ENCODE measurements at regions not wholly inside any gene's neighbourhood (a gene's known extent, or its start where the extent isn't known, plus 50 kb on each side); places are given as distances from the start of the nearest gene placed in this dataset.
"Not testable (repeated sequence)": the region's sequence is repeated elsewhere in the genome, so short reads cannot be mapped to it uniquely, and the experiment has no call there.

DNA sequence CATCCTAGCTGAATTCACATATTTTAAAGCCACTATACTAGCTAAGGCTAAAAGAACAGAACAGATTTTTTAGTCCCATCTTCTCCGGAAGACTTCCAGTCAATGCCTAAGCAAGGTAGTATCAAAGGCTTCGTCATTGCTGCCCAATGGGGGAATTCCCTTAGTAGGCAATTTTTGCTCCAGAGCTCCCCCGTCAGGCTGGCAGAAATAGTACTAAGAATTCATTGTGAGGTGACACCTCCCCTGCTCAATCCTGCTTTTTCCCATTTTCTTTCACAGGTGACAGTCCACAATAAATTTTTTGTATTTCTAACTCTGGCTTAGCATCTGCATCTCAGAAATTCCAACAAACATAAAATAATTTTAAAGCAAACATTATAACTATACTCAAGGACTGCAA is 52.8 kb upstream of the SRSF6 start:
- no peaks in the 10 kb centered on the region for H3K36me3 ChIP-seq (ENCODE audit: control insufficient read depth in 4 of 4, insufficient read depth in 3 of 4, low read depth in 1 of 4, low read length in 3 of 4)
- peaks cover 0 to 7% (median 3%) of the 10 kb centered on the region in 4 donors for H3K9me3 ChIP-seq (ENCODE audit: control insufficient read depth in 4 of 4, low read length in 3 of 4)
- peaks cover 0 to 6% (median 2%) of the 10 kb centered on the region in 4 donors for H3K27me3 ChIP-seq (ENCODE audit: control insufficient read depth in 4 of 4, insufficient read depth in 4 of 4, low read length in 3 of 4)
- no peak overlapping the region for H3K27ac ChIP-seq (ENCODE audit: low read depth in 1 of 2, low read length in 2 of 2)
- no peaks in the 10 kb centered on the region for H3K4me1 ChIP-seq (ENCODE audit: control insufficient read depth in 4 of 4, insufficient read depth in 4 of 4, low read length in 3 of 4)
- no peak overlapping the region for H3K9ac ChIP-seq (ENCODE audit: low read depth in 1 of 2, low read length in 2 of 2)
- TF ChIP-seq, protein P1, sequence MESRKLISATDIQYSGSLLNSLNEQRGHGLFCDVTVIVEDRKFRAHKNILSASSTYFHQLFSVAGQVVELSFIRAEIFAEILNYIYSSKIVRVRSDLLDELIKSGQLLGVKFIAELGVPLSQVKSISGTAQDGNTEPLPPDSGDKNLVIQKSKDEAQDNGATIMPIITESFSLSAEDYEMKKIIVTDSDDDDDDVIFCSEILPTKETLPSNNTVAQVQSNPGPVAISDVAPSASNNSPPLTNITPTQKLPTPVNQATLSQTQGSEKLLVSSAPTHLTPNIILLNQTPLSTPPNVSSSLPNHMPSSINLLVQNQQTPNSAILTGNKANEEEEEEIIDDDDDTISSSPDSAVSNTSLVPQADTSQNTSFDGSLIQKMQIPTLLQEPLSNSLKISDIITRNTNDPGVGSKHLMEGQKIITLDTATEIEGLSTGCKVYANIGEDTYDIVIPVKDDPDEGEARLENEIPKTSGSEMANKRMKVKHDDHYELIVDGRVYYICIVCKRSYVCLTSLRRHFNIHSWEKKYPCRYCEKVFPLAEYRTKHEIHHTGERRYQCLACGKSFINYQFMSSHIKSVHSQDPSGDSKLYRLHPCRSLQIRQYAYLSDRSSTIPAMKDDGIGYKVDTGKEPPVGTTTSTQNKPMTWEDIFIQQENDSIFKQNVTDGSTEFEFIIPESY (IDR thresholded peaks at IDR 0.05): no peak
- TF ChIP-seq HNF4A (conservative IDR thresholded peaks at IDR 0.05) (no peak), TAF1 (conservative IDR thresholded peaks at IDR 0.05) (no peak), JUND (IDR thresholded peaks at IDR 0.05) (no peak), NR2F2 (IDR thresholded peaks at IDR 0.05) (no peak), EGR1 (IDR thresholded peaks at IDR 0.05; ENCODE audit: low read depth in 2 of 2) (no peak), REST (IDR thresholded peaks at IDR 0.05) (no peak), YY1 (IDR thresholded peaks at IDR 0.05) (no peak), GABPA (IDR thresholded peaks at IDR 0.05 in 1 of 2, conservative IDR thresholded peaks at IDR 0.05 in 1 of 2) (no peak), RXRA (IDR thresholded peaks at IDR 0.05) (no peak)
- TF ChIP-seq, protein P2, sequence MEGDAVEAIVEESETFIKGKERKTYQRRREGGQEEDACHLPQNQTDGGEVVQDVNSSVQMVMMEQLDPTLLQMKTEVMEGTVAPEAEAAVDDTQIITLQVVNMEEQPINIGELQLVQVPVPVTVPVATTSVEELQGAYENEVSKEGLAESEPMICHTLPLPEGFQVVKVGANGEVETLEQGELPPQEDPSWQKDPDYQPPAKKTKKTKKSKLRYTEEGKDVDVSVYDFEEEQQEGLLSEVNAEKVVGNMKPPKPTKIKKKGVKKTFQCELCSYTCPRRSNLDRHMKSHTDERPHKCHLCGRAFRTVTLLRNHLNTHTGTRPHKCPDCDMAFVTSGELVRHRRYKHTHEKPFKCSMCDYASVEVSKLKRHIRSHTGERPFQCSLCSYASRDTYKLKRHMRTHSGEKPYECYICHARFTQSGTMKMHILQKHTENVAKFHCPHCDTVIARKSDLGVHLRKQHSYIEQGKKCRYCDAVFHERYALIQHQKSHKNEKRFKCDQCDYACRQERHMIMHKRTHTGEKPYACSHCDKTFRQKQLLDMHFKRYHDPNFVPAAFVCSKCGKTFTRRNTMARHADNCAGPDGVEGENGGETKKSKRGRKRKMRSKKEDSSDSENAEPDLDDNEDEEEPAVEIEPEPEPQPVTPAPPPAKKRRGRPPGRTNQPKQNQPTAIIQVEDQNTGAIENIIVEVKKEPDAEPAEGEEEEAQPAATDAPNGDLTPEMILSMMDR (IDR thresholded peaks at IDR 0.05; ENCODE audit: low read depth, low read length, missing input control): no peak
- TF ChIP-seq, protein P3, sequence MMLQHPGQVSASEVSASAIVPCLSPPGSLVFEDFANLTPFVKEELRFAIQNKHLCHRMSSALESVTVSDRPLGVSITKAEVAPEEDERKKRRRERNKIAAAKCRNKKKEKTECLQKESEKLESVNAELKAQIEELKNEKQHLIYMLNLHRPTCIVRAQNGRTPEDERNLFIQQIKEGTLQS (IDR thresholded peaks at IDR 0.05): no peak
- 35% methylated on average over 3 of the region's 3 CpGs for WGBS
- no peak overlapping the region for H3K4me3 ChIP-seq (ENCODE audit: low read depth in 1 of 3, low read length in 3 of 3)
- no peak for DNase-seq (ENCODE audit: low spot score)

GRCh38 chr20:43400882-43401281 is 56.8 kb upstream of the SRSF6 start:
- not testable (repeated sequence) for H3K27ac ChIP-seq (ENCODE audit: low read depth in 1 of 2, low read length in 2 of 2); H3K9me3 ChIP-seq (ENCODE audit: control insufficient read depth in 4 of 4, low read length in 3 of 4); H3K27me3 ChIP-seq (ENCODE audit: control insufficient read depth in 4 of 4, insufficient read depth in 4 of 4, low read length in 3 of 4); H3K4me3 ChIP-seq (ENCODE audit: low read depth in 1 of 3, low read length in 3 of 3); H3K4me1 ChIP-seq (ENCODE audit: control insufficient read depth in 4 of 4, insufficient read depth in 4 of 4, low read length in 3 of 4); H3K36me3 ChIP-seq (ENCODE audit: control insufficient read depth in 4 of 4, insufficient read depth in 3 of 4, low read depth in 1 of 4, low read length in 3 of 4); DNase-seq (ENCODE audit: low spot score); H3K9ac ChIP-seq (ENCODE audit: low read depth in 1 of 2, low read length in 2 of 2)
- 84% methylated on average over 6 of the region's 6 CpGs for WGBS
